ENCODE measurements at regions not wholly inside any gene's neighbourhood (a gene's known extent, or its start where the extent isn't known, plus 50 kb on each side); places are given as distances from the start of the nearest gene placed in this dataset.

DNA sequence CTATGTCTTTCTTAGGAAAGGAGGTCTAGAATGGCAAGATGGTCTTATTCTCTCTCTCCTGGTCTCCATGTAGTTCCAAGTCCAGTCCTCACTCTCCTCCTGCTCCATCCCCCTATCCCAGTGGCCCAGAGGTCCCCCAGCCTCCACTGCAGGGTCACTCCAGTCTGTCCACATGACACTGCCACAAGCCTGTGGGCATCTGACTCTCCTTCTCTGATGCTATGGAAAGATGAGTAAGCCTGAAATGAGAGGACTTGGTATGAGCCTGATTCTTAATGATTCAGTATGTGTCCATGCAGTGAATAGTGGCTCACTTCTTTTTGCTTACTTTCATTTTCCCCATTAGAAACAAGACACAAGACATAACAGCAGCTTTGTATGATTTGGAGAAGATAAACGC is 516.8 kb upstream of the ADGRL3 start:
- TF ChIP-seq CTCF (conservative IDR thresholded peaks at IDR 0.05 in 1 of 2, IDR thresholded peaks at IDR 0.05 in 1 of 2; ENCODE audit: extremely low read depth in 1 of 2, insufficient read depth in 1 of 2, low read depth in 1 of 2, low read length in 2 of 2) (no peak), EZH2 (IDR thresholded peaks at IDR 0.05; ENCODE audit: borderline replicate concordance, low read length) (no peak)

Data from mammary epithelial cell (primary cell).